Activated CD4-positive, CD25-positive, alpha-beta regulatory T cell treated with anti-CD3 and anti-CD28 coated beads, Interleukin-2, amount 50 U/mL, for 24 hours (primary cell): ENCODE measurements at regions not wholly inside any gene's neighbourhood (a gene's known extent, or its start where the extent isn't known, plus 50 kb on each side); places are given as distances from the start of the nearest gene placed in this dataset.

ENCODE experiments used
- ATAC-seq, 2 donors: fragments of 150-1000 bp; cut with Tn5 transposase; one replicate each; pipeline ENCODE4 v1.10.0; 2021; ENCODE audit warnings: mild to moderate bottlenecking in 1 of 2, moderate library complexity in 1 of 2

DNA sequence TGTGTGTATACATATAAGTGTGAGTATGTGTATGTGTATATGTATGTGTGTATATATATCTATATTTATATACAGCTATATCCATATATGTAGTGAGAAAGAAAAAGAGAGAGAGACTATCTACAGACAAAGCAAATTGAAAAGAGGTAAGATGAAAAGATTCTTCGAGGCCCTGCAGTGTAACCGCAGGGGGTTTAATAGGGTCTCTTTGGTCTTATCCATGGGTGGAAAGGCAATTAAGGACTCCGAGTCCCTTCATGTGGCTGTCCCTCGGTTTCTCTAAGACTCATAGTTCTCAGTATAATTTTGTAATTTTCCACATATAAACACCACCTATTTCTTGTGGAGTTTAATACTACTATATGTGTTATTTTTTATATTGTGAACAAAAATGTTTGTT, 50.6 kb upstream of the JAZF1 start:
- no peak for ATAC-seq

DNA sequence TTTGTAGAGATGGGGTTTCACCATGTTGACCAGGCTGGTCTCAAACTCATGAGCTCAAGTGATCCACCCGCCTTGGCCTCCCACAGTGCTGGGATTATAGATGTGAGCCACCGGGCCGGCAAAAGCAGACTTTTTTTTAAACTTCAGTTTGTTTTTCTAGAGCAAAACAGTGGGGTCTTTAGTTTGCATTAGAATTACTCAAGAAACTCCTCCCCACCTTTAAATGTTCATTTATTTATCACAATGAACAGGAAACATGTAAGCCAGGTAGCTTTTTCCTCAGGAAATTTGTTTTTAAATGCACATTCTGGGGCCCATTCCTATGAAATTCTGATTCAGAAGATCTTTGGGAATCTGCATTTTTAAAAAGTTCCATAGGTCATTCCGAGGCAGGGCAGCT, 56.0 kb upstream of the JAZF1 start:
- no peak for ATAC-seq

DNA sequence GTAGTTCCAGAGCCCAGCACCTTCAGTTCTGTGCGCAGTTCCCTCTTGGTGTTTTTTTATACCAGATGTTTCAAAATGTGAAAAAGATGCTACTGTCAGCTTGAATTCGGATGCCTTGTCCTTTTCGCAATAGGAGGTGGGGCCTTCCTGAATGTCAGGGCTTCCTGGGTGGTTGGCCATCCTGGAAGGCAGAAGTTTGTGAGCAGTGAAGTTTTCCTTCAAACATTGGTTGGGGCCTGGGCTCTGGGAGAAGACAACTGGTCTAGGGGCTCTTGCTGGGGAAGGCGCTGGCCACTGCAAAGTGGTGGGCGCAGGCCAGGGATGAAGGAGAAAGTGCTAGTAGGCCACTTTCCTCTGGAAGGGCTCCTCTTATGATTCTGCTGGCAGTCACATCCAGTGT, 56.8 kb upstream of the JAZF1 start:
- no peak for ATAC-seq

DNA sequence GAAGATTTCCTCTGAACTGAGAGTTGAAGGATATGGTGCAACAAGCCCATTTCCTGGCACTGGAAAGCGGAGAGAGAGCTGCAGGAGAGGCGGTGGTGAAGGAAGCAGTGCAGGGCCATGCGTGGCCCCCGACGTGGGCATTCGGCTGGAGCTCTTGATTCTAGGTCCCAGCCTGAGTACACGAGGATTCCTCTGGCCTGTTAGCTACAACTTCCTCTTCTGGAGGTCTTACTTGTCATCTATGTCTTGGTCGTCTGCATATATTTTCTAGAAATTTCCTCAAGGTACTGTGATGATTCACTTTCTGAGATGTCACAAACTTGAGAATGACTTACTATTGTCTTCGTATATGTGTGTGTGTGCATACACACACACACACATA, 59.2 kb upstream of the JAZF1 start:
- ATAC-seq, result peak; percentile 34 to 47

DNA sequence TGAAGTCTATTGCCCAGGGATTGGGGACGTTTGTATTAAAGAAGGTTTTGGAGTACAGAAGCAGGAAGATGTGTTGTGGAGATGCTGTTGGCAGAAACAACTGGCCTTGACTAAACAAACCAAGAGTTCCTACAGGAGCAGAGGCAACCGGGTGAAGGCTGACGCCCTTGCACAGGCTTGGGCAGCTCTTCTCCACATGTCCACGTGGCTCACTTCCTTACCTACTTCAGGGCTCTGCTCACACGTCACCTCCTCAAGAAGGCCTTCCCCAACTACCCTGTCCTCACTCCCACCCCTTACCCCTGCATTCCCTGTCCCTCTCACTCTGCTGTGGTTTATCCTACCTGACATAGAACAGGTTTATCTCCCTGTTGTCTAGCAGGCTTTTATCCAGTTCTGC, 59.9 kb upstream of the JAZF1 start:
- no peak for ATAC-seq

DNA sequence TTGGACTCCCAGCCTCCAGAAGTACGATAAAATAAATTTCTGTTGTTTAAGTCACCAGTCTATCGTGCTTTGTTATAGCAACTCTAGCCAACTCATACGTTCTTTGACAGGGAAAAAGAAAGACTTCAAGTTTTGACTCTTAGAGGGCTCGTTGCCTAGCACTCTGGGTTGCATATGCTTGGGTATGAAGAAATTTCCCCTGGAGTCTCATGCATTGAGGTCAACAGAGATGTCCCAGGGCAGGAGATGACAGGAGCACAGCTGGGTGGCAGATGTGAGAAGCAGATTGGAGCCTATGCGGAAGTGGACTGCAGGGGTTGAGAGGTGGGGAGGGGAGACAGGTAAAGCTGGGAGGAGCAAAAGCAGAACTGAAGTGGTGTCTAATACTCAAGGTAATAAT, 63.3 kb upstream of the JAZF1 start:
- ATAC-seq, result no peak

DNA sequence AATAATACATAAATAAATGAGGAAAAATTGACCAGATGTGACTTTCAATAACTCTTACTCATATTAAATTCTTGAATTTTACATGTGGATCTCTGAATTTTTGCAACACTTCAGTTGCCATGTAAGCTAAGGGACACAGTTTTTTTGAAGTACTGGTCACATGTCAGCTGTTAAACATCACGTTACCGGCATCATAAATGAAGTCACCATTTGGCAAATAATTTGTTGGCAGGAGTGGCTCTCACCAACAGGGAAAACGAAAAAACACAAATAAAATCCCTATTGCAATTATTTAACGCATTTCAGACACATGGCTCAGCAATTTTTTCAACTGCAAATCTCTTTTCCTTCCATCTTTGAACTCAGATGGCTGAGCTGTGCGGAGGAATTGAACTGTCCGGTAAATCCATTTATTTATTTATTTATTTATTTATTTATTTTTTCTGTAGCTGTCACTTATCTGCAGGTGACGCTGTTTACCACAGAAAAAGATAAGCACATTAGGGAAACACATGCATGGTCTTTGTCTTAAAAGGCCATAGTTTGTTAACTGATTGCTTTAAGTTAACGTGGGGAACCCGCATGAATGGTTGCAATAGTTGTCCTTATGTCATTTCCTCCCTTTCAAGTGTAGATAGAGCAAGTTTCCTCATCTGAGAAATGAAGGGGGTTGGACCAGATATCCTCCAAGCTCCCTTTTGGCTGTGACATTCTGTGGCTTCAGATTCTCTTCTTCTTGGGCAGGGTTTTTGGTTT, 64.7 kb upstream of the JAZF1 start:
- no peak for ATAC-seq

DNA sequence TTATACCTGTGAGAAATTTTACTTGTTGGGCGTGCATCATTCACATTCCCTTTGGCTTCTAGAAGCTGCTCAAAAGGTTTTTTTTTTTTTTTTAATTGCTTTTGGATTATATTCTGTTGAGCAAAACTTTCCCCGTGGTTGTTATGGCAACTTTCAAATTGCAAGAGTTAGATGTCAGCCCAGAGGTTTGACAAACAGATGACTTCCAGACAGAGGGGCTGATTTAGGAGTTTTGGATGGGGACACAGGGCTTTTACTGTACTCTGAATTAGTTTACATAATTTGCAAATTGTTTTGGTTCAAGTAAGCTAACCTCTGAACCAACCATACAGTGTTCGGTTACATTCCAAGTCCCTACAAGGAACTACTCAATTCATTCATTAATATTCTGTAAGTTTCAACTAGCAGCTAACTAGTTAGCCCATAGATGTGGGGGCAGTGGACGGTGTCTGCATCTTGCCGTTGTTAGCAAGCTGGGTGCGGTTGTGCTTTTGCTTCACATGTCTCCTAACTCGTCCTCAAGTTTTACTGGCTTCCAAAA, 66.4 kb upstream of the JAZF1 start:
- no peak for ATAC-seq

DNA sequence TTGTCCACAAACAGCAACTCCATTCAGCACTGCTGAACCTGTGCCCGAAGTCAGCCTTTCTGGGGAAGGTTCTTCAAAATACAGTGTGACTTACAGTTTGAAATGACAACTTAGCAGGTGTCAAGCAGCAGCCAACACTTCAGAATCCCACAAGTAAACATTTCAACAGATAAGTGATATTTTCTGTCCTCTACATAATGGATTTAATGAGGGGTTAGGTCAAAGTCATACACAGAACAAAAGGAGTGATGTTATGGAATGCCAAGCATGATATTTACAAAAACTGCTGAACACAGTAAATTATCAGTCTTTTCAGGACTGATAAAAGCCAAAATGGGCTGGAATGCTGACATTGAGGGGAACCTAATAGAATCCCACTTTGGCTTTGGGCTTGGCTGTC, 77.6 kb upstream of the JAZF1 start:
- ATAC-seq, result no peak

DNA sequence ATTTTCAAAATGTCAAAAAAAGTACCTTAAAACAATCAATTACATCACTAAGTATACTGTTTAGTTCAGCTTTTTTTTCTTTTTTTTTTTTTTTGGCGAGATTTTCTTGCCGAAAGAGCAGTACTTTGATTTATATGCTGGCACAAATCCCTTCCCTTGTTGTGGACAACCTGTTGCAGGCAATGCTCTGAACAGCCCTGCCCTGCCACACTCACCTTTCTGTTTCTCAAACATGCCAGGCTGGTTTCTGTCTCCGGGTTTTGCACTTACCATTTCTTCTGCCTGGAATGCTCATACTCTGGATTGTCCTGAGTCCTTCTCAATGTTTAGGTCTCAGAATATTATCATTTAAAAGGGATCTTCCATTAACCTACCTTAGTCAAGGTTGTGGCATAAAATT, 80.4 kb upstream of the JAZF1 start:
- ATAC-seq, result no peak

DNA sequence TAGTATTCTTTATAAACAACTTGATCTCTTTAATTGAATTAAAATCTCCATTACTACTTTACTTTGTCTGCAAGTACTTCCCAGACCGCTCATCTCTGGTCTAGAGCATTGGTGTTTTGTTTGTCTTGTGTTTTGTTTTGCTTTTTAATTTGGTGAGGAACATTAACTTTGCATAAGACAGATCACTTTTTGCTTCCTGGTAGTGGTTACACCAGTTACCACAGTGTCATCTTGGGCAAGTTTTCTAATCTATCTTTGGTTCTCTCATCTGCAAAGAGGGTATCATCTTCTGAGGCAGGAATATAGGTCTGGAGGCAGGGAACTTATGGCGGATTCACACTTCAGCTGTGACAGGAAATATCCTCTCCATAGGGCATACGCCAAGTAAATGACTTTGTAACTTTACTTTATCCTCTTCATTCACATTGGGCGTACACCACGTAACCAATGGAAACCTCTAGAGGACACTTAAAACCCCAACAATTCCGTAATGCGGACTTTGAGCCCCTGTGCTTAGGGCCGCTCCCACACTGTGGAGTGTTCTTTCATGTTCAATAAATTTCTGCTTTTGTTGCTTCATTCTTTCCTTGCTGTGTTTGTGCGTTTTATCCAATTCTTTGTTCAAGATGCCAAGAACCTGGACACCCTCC, 83.2 kb upstream of the JAZF1 start:
- ATAC-seq, result no peak

DNA sequence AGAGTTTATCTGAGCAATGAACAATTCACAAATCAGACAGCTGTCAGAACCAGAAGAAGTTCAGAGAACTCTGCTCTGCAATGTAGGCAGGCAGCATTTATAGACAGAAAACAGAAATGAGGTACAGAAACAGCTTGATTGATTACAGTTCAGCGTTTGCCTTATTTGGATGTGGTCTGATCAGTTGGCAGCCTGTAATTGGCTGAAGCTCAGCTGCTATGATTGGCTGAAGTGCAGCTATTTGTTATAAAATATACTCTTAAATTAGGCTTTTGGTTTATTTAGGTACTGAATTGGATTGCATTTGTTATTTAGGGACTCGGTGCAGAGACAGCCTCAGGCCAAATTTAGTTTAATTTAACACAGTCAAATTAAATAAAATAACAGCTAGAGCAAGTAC, 85.8 kb upstream of the JAZF1 start:
- ATAC-seq, result no peak

DNA sequence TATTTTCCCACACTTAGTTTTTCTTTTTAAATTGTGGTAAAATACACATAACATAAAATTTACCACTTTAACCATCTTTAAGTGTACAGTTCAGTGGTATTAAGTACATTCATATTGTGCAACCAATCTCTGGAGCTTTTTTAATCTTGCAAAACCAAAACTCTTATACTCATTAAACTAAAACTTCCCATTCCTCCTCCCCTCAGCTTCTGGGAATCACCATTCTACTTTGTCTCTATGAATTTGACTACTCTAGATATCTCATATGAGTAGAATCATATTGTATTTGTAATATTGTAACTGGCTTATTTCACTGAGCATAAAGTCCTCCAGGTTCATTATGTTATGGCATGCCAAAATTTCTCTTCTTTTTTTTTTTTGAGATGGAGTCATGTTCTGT, 86.4 kb upstream of the JAZF1 start:
- no peak for ATAC-seq

DNA sequence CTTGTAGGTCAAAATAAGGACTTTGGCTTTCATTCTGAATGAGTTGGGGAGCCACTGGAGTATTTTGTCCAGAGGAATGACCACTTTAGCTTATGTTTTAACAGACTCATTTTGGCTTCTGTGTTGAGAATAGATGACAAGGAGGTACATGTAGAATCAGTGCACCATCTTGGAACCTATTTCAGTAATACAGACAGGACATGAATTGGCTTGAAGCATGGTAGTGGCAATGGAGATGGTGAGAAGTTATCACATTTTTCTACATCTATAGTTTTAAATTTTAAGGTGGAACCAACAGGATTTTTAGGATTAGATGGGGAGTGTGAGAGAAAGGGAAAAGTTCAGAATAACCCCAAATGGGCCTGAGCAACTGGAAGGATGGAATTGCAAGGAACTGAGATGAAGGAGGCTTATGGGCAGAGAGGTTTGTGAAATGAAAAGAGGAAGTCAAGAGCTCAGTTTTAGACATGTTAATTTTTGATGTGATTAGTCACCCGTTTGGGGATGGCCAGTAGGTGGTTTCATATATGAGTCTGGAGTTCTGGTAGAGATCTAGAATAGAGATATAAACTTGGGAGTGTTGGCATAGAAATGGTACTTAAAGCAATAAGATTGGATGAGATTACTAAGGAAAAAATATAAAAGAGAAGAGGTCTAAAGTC, 89.2 kb upstream of the JAZF1 start:
- peak in 1 of 2 donors; percentile 53 for ATAC-seq

DNA sequence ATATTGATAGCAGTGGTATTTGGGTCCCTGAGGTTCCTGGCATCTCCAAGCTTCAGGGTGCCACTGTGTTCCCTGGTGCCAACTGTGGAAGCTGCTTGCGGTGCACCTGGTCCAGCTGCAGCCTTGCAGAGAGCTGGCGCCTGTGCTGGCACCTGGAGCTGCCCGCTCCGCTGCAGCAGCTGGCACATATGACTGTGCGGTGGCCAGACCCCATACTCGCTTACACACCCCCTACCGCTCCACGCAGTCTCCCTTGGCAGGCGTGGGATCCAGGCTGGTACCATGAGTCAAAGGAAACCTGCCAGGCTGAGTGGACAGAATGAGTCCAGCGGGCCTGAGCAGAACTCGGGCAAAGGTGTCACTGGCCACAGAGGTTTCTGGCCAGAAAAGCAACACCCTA, 89.9 kb upstream of the JAZF1 start:
- no peak for ATAC-seq

DNA sequence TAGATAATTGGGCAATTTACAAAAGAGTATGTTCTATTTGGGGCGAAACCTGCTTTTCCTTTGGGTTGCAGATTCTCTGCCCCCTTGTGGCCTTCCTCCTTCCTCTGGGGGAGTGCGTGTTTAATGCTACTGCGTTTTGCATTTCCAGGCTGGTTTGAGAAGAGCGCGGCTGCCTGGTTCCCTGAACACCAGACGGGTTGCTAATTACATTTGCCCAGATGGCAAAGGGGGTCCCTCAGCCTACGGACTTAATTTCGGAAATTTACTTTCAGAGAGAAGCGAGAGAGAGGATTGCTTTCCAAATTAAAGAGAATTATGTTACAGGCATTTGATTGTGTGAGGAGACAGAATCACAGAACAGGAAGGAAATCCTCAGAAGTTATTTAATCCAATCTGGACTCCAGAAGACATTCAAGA, 91.9 kb upstream of the JAZF1 start:
- no peak for ATAC-seq

DNA sequence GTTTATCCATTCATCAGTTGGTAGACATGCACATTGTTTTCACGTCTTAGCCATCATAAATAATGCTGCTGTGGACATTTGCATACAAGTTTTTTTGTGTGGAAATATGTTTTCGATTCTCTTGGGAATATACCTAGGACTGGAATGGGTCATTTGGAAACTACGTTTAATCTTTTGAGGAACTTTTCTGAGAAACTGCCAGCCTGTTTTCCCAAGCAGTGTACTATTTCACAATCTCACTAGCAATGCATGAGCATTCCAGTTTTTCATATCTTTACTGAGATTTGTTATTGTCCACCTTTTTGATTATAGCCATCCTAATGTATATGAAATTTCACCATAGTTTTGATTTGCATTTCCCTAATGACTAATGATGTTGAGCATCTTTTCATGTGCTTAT, 95.7 kb upstream of the JAZF1 start:
- no peak for ATAC-seq

DNA sequence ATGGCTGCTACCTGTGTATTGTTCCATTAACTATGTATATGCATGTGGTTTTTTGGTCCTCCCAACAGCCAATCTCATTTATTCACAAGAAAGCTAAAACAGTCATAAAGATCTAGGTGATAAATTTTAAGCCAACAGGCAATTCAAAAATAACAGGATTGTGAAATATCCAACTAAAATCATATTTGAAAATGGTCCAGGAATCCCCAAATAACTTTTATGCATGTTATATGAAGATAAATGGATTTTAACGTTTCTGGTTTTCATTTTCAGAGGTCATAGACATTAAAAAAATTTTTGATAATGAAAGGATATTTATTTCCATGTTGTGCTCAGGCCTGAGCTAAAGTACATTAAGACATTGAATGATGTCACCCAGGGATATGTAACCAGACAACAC, 96.8 kb upstream of the JAZF1 start:
- no peak for ATAC-seq

DNA sequence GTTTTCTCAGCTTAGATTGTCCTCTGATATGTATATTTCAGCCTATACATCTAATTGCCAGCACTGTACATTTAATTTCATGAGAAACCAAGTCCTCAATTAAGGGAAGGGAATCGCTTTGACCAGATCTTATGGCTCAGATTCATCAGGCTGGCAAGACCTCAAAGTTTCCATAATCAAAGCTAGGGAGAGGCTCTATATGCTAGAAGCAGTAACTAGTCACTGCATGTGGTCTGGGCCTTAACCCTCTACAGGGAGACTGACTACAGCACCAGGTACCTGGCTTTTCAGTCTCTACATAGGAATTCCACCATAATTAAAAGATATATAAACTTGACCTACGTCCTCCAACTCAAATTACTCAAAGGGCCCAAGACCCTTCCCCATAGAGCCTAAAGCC, 97.4 kb upstream of the JAZF1 start:
- no peak for ATAC-seq

DNA sequence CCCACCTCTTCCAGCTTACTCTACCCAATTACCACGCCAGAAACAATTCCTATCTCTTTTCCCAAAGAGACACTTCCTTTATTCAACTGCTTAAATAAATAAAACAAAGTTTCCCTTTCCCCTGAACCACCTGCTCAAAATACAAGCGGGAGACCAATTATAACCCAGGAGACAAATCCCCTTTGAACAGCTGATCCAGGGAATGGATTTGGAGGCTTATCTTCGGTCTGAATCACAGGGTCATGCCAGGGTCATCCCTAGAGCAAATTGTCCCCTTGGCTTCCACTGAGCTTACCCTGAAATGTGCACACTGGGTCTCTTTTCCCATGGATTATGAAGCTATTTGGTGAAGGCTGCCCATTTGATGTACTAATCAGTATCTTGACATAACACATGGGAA, 99.9 kb upstream of the JAZF1 start:
- no peak for ATAC-seq

DNA sequence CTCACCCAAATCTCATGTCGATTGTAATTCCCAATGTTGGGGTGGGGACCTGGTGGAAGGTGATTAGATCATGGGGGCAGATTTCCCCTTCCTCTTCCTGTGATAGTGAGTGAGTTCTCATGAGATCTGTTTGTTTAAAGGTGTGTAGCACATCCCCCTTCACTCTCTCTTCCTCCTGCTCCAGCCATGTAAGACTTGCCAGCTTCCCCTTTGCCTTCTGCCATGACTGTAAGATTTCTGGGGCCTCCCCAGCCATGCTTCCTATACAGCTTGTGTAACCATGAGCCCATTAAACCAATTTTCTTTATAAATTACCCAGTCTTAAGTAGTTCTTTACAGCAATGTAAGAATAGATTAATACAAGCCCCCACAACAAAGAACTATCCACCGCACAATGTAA, 109.9 kb upstream of the JAZF1 start:
- ATAC-seq, result no peak

DNA sequence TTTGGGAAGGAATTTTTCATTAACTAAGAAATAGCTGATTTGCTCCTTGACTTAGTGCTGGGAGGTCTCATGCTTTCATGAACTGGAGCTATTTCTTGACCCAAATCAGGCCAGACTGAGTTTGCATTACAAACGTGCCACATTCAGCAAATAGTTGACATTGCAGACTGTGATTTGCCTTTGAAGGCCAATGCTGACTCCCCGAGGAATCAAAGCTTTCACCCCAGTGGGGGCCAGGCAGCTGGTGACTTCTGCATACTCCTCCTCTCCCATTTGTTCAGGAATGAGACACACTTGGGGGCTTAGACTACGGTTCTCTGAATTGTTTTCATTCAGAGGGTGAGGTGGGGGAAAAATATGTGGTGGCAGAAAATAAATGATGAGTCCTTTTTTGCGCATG, 111.0 kb upstream of the JAZF1 start:
- ATAC-seq, result no peak

DNA sequence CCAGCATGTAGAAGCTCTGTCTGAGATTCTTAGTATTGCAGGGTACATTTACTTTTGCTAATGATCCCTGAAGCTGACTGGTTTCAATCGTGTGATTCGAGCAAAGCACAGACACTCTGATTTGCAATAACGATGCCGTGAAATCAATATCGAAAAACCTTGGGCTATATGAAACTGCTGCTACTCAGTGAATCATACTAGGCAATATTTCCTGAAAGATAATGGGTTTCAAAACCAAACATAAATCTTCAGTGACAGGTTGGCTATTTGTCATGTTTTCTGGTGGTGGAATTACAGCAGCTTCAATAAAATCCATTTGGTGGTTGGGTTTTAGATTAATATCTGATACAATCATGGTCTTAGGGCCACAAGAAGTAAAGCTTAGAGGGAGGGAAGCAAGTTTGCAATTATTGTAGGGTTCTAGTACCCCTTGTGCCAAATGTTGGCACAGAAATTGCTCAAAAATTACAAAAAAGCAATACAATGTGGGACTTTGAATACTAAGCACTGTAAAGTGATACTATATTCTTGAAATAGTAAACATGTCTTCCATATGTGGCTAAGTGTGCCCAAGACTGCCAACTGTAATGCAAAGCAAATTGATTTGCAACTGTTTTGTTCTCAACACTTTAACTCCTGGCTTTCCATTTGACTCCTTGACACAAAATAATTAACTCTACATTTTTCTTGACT, 112.4 kb upstream of the JAZF1 start:
- ATAC-seq, result peak; percentile 65 to 78

DNA sequence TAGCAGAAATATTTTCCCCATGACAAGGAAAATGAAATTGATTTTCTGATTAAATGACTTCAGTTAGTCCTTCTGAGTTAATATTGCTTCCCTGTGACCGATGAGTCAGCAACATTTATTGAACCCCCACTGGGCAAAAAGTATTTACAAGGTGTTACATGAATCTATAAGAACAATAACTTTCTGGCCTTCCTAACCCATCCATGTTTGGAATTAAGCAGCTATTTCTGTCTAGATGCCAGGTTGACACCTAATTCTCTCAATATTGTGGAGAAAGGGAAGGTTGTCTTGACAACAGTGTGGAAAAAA, 112.9 kb upstream of the JAZF1 start:
- no peak for ATAC-seq
